ENCODE measurements at regions not wholly inside any gene's neighbourhood (a gene's known extent, or its start where the extent isn't known, plus 50 kb on each side); places are given as distances from the start of the nearest gene placed in this dataset.
"Not testable (repeated sequence)": the region's sequence is repeated elsewhere in the genome, so short reads cannot be mapped to it uniquely, and the experiment has no call there.

- intact Hi-C loops (cut with DNase I; ENCODE audit: low total_unique reads): no loop called here
- 88% methylated on average over 1 of the region's 1 CpG; no CpG with 5 or more reads in 1 of the 2 donors for WGBS, 2 donors
- no peak overlapping the region for H3K4me3 ChIP-seq (ENCODE audit: low read depth, poor library complexity, severe bottlenecking)
- no peak for DNase-seq (ENCODE audit: low spot score in 2 of 2)
- TF ChIP-seq POLR2A (IDR thresholded peaks at IDR 0.05): no peak
- TF ChIP-seq, protein P1, sequence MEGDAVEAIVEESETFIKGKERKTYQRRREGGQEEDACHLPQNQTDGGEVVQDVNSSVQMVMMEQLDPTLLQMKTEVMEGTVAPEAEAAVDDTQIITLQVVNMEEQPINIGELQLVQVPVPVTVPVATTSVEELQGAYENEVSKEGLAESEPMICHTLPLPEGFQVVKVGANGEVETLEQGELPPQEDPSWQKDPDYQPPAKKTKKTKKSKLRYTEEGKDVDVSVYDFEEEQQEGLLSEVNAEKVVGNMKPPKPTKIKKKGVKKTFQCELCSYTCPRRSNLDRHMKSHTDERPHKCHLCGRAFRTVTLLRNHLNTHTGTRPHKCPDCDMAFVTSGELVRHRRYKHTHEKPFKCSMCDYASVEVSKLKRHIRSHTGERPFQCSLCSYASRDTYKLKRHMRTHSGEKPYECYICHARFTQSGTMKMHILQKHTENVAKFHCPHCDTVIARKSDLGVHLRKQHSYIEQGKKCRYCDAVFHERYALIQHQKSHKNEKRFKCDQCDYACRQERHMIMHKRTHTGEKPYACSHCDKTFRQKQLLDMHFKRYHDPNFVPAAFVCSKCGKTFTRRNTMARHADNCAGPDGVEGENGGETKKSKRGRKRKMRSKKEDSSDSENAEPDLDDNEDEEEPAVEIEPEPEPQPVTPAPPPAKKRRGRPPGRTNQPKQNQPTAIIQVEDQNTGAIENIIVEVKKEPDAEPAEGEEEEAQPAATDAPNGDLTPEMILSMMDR (IDR thresholded peaks at IDR 0.05): no peak
These were observed 324.1 kb downstream of the FAM170A start for GRCh38 chr5:119953474-119953873.

- DNase-seq (ENCODE audit: low spot score in 2 of 2): no peak
- H3K4me3 ChIP-seq (ENCODE audit: low read depth, poor library complexity, severe bottlenecking): no peak overlapping the region
- TF ChIP-seq POLR2A (IDR thresholded peaks at IDR 0.05): no peak
- TF ChIP-seq, protein P1 (IDR thresholded peaks at IDR 0.05): no peak
- intact Hi-C loops (cut with DNase I; ENCODE audit: low total_unique reads): no loop called here
These were observed 324.7 kb downstream of the FAM170A start for GRCh38 chr5:119954106-119954505.

- no peak overlapping the region for H3K4me3 ChIP-seq (ENCODE audit: low read depth, poor library complexity, severe bottlenecking)
- 84 to 85% methylated on average over 1 of the region's 1 CpG for WGBS, 2 donors
- DNase-seq (ENCODE audit: low spot score in 2 of 2): no peak
- intact Hi-C loops (cut with DNase I; ENCODE audit: low total_unique reads): no loop called here
- TF ChIP-seq POLR2A (IDR thresholded peaks at IDR 0.05): no peak
- TF ChIP-seq, protein P1 (IDR thresholded peaks at IDR 0.05): no peak
These were observed 332.6 kb downstream of the FAM170A start for GRCh38 chr5:119961993-119962392.

DNA sequence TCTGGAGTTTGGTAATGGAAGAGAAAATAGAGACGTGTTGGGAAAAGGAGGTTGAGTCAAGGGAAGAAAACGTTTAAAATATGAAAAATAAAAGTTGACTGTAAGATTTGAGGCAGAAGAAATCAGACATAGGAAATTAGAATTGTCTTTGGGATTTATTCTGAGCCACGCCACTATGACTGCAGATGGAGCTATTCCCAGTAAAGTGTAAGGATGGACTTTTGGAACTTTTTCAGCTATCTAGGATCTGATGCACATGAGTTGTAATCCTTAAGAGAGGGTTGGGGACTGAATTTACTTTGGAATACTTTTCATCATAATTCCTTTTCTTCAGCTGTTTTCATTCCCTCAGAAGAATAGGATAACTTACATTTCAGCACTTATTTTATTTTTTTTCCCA, 336.7 kb downstream of the FAM170A start:
- TF ChIP-seq, protein P1 (IDR thresholded peaks at IDR 0.05): no peak
- no peak for TF ChIP-seq POLR2A (IDR thresholded peaks at IDR 0.05)
- H3K4me3 ChIP-seq (ENCODE audit: low read depth, poor library complexity, severe bottlenecking): no peak overlapping the region
- intact Hi-C loops (cut with DNase I; ENCODE audit: low total_unique reads): no loop called here
- WGBS, 2 donors: 55 to 61% methylated on average over 3 of the region's 3 CpGs
- no peak for DNase-seq (ENCODE audit: low spot score in 2 of 2)

DNA sequence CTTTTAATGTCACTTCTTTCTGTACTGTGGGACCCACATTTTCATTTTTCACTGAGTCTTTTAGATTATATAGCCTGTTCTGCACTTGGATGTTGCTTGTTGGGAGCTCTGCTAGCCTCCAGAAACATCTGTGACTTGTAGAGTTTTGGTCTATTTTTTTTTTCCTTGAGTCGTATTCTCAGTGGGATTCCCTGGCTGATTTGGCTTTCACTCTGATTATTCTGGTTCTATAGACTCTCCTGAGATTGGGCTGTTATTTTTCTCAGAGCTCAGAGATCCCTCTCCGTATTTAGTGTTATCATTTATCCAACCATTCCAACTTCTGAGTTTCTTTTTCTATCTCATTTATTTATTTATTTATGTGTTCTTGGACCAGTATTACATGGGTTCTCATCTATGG, 339.3 kb downstream of the FAM170A start:
- TF ChIP-seq POLR2A (IDR thresholded peaks at IDR 0.05): no peak
- TF ChIP-seq, protein P1 (IDR thresholded peaks at IDR 0.05): no peak
- no peak overlapping the region for H3K4me3 ChIP-seq (ENCODE audit: low read depth, poor library complexity, severe bottlenecking)
- WGBS, 2 donors: 74 to 83% methylated on average over 2 of the region's 2 CpGs
- intact Hi-C loops (cut with DNase I; ENCODE audit: low total_unique reads): no loop called here
- DNase-seq (ENCODE audit: low spot score in 2 of 2): no peak

GRCh38 chr5:119987077-119987476, 357.7 kb downstream of the FAM170A start:
- 62 to 65% methylated on average over 7 of the region's 7 CpGs for WGBS, 2 donors
- intact Hi-C loops (cut with DNase I; ENCODE audit: low total_unique reads); DNase-seq (ENCODE audit: low spot score in 2 of 2); H3K4me3 ChIP-seq (ENCODE audit: low read depth, poor library complexity, severe bottlenecking): not testable (repeated sequence)
